ENCODE measurements at regions not wholly inside any gene's neighbourhood (a gene's known extent, or its start where the extent isn't known, plus 50 kb on each side); places are given as distances from the start of the nearest gene placed in this dataset.

GRCh38 chr5:61734966-61735365 is 402.9 kb downstream of the ZSWIM6 start:
- TF ChIP-seq CTCF (IDR thresholded peaks at IDR 0.05): no peak
- no peak for DNase-seq (ENCODE audit: low spot score)
- ATAC-seq (ENCODE audit: low FRiP score): no peak

- DNase-seq (ENCODE audit: low spot score) (no peak), ATAC-seq (ENCODE audit: low FRiP score) (no peak)
- no peak for TF ChIP-seq CTCF (IDR thresholded peaks at IDR 0.05)
These were observed 403.5 kb downstream of the ZSWIM6 start for GRCh38 chr5:61735531-61735930.

- DNase-seq (ENCODE audit: low spot score): no peak
- no peak for TF ChIP-seq CTCF (IDR thresholded peaks at IDR 0.05)
These were observed 403.9 kb downstream of the ZSWIM6 start for GRCh38 chr5:61735995-61736394.

DNA sequence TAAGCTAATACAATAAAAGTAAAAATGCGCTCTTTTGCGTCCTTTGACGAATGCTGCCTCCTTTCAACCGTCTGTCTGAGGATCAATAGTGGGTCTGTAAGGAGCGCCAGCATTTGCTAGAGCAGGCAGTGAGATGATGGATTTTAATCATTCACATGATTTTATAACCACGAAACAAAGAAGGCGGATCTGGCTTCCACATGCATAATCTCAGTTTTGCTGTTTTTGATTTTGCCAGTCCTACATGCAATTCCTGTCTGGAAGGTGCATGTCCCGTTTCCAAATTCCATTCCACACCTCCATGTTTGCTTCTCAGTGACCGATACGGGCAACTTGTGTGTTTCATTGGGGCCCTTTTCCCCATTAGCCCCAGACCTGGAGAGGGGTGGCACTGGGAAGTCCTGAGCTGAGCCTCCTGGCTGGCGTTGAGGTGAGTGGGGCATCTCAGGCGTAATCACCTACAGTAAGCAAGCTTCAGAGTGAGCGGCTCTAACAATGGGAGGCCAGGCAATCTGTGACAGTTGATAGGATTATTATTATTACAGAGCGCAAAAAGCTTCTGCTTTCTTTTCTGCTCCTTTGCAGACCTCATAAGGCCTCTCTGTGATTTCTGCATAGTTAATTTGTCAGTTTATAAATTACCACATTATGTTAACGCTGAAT is 405.4 kb downstream of the ZSWIM6 start:
- no peak for ATAC-seq (ENCODE audit: low FRiP score)
- no peak for DNase-seq (ENCODE audit: low spot score)
- no peak for TF ChIP-seq CTCF (IDR thresholded peaks at IDR 0.05)

More at GRCh38 chr5:61735995-61736394, 403.9 kb downstream of the ZSWIM6 start:
- ATAC-seq (ENCODE audit: low FRiP score): no peak

GRCh38 chr5:61737964-61738340 is 405.9 kb downstream of the ZSWIM6 start:
- no peak for DNase-seq (ENCODE audit: low spot score)
- ATAC-seq (ENCODE audit: low FRiP score): no peak
- no peak for TF ChIP-seq CTCF (IDR thresholded peaks at IDR 0.05)

DNA sequence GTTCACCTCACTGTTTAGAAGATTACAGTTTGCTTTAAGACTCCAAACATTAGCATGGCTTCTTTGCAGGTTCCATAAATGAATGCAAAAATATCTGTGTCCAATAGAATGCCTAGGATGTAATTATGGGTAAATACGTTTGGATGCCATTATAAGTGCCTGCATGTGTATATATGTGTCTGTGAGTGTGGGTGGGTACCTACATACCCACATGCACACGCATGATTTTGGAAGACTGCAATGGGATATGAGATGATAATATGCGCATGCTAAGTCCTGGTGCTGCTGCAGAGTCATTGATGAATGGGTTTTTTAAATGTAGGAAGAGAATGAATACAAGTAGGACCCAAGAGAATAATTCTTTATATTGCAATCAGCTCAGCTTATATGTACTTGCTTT is 406.4 kb downstream of the ZSWIM6 start:
- TF ChIP-seq CTCF (IDR thresholded peaks at IDR 0.05): no peak
- ATAC-seq (ENCODE audit: low FRiP score) (no peak), DNase-seq (ENCODE audit: low spot score) (no peak)
